ENCODE measurements at regions not wholly inside any gene's neighbourhood (a gene's known extent, or its start where the extent isn't known, plus 50 kb on each side); places are given as distances from the start of the nearest gene placed in this dataset.
"Not testable (repeated sequence)": the region's sequence is repeated elsewhere in the genome, so short reads cannot be mapped to it uniquely, and the experiment has no call there.

DNA sequence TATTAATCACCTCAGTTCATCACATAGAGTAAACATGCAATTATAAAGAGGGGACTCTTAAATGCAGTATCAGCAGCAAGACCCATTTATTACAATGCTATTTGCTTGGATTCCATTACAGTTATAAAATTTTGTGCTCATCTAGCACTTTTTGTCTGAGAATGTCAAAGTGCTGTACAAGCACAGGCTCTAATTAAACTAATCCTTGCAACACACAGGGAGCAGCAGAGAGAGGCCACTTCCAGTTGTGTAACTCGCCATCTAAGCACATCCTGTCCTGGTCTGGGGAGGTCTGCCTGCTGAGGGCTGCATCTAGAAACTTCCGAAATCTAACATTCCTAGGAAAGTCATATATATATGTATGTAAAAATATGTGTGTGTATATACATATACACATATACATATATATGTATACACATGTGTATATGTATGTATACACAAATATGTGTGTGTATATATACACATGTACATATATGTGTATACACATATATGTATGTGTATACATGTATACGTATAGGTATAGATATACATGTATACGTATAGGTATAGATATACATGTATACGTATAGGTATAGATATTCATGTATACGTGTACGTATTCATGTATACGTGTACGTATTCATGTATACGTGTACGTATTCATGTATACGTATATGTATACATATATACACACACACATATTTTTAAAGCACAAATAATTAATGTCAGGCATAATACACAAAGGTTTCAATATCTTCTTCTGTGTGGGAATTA, 136.4 kb upstream of the JARID2 start:
- intact Hi-C loops (cut with micrococcal nuclease; ENCODE audit: unreplicated experiment) (no loop called here), in situ Hi-C loops (cut with HindIII; ENCODE audit: low pct_unique_long_range_greater_than_20kb, low sequenced_read_pairs) (no loop called here)
- H3K4me3 ChIP-seq (ENCODE audit: low read depth in 2 of 2, low read length in 2 of 2): no peak overlapping the region
- BruUV-seq (replicated peaks): no TSS peak
- TF ChIP-seq TCF7L2 (IDR thresholded peaks at IDR 0.05; ENCODE audit: low read depth, low read length): no peak
- TF ChIP-seq POLR2AphosphoS5 (IDR thresholded peaks at IDR 0.05; ENCODE audit: low read depth, low read length): no peak
- TF ChIP-seq SIN3A (IDR thresholded peaks at IDR 0.05; ENCODE audit: borderline replicate concordance, insufficient read depth, low read depth, low read length): no peak
- TF ChIP-seq, protein P1, sequence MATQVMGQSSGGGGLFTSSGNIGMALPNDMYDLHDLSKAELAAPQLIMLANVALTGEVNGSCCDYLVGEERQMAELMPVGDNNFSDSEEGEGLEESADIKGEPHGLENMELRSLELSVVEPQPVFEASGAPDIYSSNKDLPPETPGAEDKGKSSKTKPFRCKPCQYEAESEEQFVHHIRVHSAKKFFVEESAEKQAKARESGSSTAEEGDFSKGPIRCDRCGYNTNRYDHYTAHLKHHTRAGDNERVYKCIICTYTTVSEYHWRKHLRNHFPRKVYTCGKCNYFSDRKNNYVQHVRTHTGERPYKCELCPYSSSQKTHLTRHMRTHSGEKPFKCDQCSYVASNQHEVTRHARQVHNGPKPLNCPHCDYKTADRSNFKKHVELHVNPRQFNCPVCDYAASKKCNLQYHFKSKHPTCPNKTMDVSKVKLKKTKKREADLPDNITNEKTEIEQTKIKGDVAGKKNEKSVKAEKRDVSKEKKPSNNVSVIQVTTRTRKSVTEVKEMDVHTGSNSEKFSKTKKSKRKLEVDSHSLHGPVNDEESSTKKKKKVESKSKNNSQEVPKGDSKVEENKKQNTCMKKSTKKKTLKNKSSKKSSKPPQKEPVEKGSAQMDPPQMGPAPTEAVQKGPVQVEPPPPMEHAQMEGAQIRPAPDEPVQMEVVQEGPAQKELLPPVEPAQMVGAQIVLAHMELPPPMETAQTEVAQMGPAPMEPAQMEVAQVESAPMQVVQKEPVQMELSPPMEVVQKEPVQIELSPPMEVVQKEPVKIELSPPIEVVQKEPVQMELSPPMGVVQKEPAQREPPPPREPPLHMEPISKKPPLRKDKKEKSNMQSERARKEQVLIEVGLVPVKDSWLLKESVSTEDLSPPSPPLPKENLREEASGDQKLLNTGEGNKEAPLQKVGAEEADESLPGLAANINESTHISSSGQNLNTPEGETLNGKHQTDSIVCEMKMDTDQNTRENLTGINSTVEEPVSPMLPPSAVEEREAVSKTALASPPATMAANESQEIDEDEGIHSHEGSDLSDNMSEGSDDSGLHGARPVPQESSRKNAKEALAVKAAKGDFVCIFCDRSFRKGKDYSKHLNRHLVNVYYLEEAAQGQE (IDR thresholded peaks at IDR 0.05; ENCODE audit: insufficient read depth in 1 of 2, low read depth in 2 of 2, low read length in 1 of 2): no peak
- no peak overlapping the region for H3K27ac ChIP-seq (ENCODE audit: low read length)
- H3K27me3 ChIP-seq (ENCODE audit: control insufficient read depth, insufficient read depth, low read length): no peaks in the 10 kb centered on the region
- H3K9me3 ChIP-seq (ENCODE audit: control insufficient read depth, insufficient read depth, low read depth, low read length): no peaks in the 10 kb centered on the region
- H3K4me1 ChIP-seq (ENCODE audit: control insufficient read depth, insufficient read depth, low read length): no peaks in the 10 kb centered on the region
- ChIA-PET POLR2A (no interaction called here), CTCF (no interaction called here)
- DNase-seq (ENCODE audit: low read depth, low spot score): no peak
- no peak for ATAC-seq
- no peaks in the 10 kb centered on the region for H3K36me3 ChIP-seq (ENCODE audit: control insufficient read depth, insufficient read depth, low read length)

DNA sequence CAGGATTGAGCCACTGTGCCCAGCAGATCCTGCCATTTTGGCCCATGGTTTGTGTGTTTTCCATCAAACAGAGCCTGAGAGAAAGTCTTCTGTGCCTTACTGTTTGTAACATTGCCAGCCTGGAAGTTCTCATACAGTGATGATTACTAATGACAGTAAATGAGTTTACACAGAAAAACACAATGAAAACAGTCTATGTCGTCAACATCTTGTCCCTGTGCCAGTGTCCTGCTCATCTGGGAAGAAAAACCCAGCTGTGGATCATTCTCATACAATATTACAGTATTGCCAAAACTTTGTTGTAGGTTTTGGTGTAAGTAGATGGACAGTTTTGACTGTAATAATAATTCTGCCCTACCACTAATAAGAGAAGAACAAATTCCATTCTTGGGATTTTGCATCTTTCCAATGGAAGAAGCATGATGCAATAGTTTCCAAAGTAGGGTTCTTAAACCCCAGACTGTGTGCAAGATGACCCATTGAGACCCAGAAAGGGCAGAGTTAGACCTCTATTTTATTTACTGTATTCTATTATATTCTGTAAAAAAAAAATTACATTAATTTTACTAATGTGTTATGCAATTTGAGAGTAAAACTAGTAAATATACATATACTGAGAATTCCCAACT, 135.0 kb upstream of the JARID2 start:
- ChIA-PET POLR2A (no interaction called here), CTCF (no interaction called here)
- Histone ChIP-seq H3K27ac (ENCODE audit: low read length) (no peak overlapping the region), H3K27me3 (ENCODE audit: control insufficient read depth, insufficient read depth, low read length) (no peaks in the 10 kb centered on the region), H3K9me3 (ENCODE audit: control insufficient read depth, insufficient read depth, low read depth, low read length) (no peaks in the 10 kb centered on the region), H3K4me1 (ENCODE audit: control insufficient read depth, insufficient read depth, low read length) (no peaks in the 10 kb centered on the region), H3K4me3 (ENCODE audit: low read depth in 2 of 2, low read length in 2 of 2) (no peak overlapping the region), H3K36me3 (ENCODE audit: control insufficient read depth, insufficient read depth, low read length) (no peaks in the 10 kb centered on the region)
- BruUV-seq (replicated peaks): no TSS peak
- in situ Hi-C loops (cut with HindIII; ENCODE audit: low pct_unique_long_range_greater_than_20kb, low sequenced_read_pairs): no loop called here
- TF ChIP-seq, protein P1 (IDR thresholded peaks at IDR 0.05; ENCODE audit: insufficient read depth in 1 of 2, low read depth in 2 of 2, low read length in 1 of 2): no peak
- TF ChIP-seq, protein P2, sequence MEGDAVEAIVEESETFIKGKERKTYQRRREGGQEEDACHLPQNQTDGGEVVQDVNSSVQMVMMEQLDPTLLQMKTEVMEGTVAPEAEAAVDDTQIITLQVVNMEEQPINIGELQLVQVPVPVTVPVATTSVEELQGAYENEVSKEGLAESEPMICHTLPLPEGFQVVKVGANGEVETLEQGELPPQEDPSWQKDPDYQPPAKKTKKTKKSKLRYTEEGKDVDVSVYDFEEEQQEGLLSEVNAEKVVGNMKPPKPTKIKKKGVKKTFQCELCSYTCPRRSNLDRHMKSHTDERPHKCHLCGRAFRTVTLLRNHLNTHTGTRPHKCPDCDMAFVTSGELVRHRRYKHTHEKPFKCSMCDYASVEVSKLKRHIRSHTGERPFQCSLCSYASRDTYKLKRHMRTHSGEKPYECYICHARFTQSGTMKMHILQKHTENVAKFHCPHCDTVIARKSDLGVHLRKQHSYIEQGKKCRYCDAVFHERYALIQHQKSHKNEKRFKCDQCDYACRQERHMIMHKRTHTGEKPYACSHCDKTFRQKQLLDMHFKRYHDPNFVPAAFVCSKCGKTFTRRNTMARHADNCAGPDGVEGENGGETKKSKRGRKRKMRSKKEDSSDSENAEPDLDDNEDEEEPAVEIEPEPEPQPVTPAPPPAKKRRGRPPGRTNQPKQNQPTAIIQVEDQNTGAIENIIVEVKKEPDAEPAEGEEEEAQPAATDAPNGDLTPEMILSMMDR (IDR thresholded peaks at IDR 0.05): no peak
- TF ChIP-seq TCF7L2 (IDR thresholded peaks at IDR 0.05; ENCODE audit: low read depth, low read length) (no peak), SIN3A (IDR thresholded peaks at IDR 0.05; ENCODE audit: borderline replicate concordance, insufficient read depth, low read depth, low read length) (no peak), POLR2AphosphoS5 (IDR thresholded peaks at IDR 0.05; ENCODE audit: low read depth, low read length) (no peak)
- ATAC-seq (no peak), DNase-seq (ENCODE audit: low read depth, low spot score) (no peak)
- intact Hi-C loops (cut with micrococcal nuclease; ENCODE audit: unreplicated experiment): no loop called here

DNA sequence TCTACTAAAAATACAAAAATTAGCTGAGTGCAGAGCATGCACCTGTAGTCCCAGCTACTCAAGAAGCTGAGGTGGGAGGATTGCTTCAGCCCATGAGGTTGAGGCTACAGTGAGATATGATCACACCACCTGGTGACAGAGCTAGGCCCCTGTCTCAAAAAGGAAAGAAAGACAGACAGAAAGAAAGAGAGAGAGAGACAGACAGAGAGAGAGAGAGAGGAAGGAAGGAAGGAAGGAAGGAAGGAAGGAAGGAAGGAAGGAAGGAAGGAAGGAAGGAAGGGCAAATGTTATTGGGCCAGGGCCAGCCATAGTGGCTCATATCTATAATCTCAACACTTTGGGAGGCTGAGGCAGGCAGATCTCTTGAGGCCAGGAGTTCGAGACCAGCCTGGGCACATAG, 134.3 kb upstream of the JARID2 start:
- ATAC-seq; DNase-seq (ENCODE audit: low read depth, low spot score); intact Hi-C loops (cut with micrococcal nuclease; ENCODE audit: unreplicated experiment); BruUV-seq (replicated peaks); POLR2A ChIA-PET; H3K4me3 ChIP-seq (ENCODE audit: low read depth in 2 of 2, low read length in 2 of 2); H3K27ac ChIP-seq (ENCODE audit: low read length); H3K27me3 ChIP-seq (ENCODE audit: control insufficient read depth, insufficient read depth, low read length); H3K4me1 ChIP-seq (ENCODE audit: control insufficient read depth, insufficient read depth, low read length); H3K36me3 ChIP-seq (ENCODE audit: control insufficient read depth, insufficient read depth, low read length); CTCF ChIA-PET; H3K9me3 ChIP-seq (ENCODE audit: control insufficient read depth, insufficient read depth, low read depth, low read length); in situ Hi-C loops (cut with HindIII; ENCODE audit: low pct_unique_long_range_greater_than_20kb, low sequenced_read_pairs): not testable (repeated sequence)
